Neutrophil (primary cell): ENCODE measurements at regions not wholly inside any gene's neighbourhood (a gene's known extent, or its start where the extent isn't known, plus 50 kb on each side); places are given as distances from the start of the nearest gene placed in this dataset.
"Not testable (repeated sequence)": the region's sequence is repeated elsewhere in the genome, so short reads cannot be mapped to it uniquely, and the experiment has no call there.

ENCODE experiments used
- H3K27ac ChIP-seq: fragments of 200-600 bp; sonication (generic); 2 replicates; pipeline ENCODE4 v1.5.1; 2016; ENCODE audit warnings: mild to moderate bottlenecking, moderate library complexity
- H3K27me3 ChIP-seq: fragments of 200-600 bp; sonication (generic); 2 replicates; pipeline ENCODE4 v1.6.0; 2016; ENCODE audit warnings: mild to moderate bottlenecking
- H3K36me3 ChIP-seq: fragments of 200-600 bp; sonication (generic); 2 replicates; pipeline ENCODE4 v1.5.1; 2017
- H3K4me1 ChIP-seq, 2 experiments: fragments of 200-600 bp in 1 of 2; sonication (generic) in 1 of 2; 1 replicate in 1 of 2; 2 replicates in 1 of 2; pipeline versions ENCODE4 v1.5.1 to v1.6.1; 2013 to 2016; ENCODE audit warnings: low read depth in 1 of 2, low read length in 1 of 2, mild to moderate bottlenecking in 1 of 2, moderate library complexity in 1 of 2; ENCODE audit not compliant: control insufficient read depth in 1 of 2, insufficient read depth in 1 of 2
- H3K4me3 ChIP-seq, 2 experiments: fragments of 200-600 bp in 1 of 2; sonication (generic) in 1 of 2; 1 replicate in 1 of 2; 2 replicates in 1 of 2; pipeline ENCODE4 v1.5.1; 2013 to 2016; ENCODE audit warnings: low read depth in 1 of 2, low read length in 1 of 2, mild to moderate bottlenecking in 1 of 2, moderate library complexity in 1 of 2
- H3K9me3 ChIP-seq: fragments of 200-600 bp; sonication (generic); 2 replicates; pipeline ENCODE4 v1.5.1; 2016
- TF ChIP-seq, protein P1 (sequence below): fragments of 200-600 bp; sonication (generic); IDR thresholded peaks from 2 replicates; pipeline ENCODE4 v1.5.1; 2016; ENCODE audit warnings: antibody characterized with exemption

DNA sequence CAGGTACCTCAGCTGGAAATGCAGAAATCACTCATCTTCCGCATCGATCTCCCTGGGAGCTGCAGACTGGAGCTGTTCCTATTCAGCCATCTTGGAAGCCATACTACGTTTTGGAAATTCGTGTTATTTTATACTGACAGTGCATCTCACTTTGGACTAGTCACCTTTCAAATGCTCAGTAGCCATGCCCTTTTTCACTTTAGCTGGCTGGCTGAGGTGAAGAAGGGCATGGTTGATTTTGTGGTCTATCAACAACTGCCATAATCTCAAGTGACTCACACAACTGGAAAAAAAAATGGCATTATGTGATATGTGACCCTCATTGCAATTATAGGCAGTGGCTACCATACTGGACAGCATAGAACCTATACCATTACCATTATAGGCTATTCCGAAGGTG lies 100.5 kb downstream of the CCDC71L start:
- no peaks in the 10 kb centered on the region for H3K9me3 ChIP-seq
- TF ChIP-seq, protein P1, sequence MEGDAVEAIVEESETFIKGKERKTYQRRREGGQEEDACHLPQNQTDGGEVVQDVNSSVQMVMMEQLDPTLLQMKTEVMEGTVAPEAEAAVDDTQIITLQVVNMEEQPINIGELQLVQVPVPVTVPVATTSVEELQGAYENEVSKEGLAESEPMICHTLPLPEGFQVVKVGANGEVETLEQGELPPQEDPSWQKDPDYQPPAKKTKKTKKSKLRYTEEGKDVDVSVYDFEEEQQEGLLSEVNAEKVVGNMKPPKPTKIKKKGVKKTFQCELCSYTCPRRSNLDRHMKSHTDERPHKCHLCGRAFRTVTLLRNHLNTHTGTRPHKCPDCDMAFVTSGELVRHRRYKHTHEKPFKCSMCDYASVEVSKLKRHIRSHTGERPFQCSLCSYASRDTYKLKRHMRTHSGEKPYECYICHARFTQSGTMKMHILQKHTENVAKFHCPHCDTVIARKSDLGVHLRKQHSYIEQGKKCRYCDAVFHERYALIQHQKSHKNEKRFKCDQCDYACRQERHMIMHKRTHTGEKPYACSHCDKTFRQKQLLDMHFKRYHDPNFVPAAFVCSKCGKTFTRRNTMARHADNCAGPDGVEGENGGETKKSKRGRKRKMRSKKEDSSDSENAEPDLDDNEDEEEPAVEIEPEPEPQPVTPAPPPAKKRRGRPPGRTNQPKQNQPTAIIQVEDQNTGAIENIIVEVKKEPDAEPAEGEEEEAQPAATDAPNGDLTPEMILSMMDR = no peak
- no peaks in the 10 kb centered on the region for H3K4me1 ChIP-seq
- H3K27ac ChIP-seq = no peak overlapping the region
- no peaks in the 10 kb centered on the region for H3K27me3 ChIP-seq
- H3K4me3 ChIP-seq = no peak overlapping the region
- H3K36me3 ChIP-seq = no peaks in the 10 kb centered on the region

DNA sequence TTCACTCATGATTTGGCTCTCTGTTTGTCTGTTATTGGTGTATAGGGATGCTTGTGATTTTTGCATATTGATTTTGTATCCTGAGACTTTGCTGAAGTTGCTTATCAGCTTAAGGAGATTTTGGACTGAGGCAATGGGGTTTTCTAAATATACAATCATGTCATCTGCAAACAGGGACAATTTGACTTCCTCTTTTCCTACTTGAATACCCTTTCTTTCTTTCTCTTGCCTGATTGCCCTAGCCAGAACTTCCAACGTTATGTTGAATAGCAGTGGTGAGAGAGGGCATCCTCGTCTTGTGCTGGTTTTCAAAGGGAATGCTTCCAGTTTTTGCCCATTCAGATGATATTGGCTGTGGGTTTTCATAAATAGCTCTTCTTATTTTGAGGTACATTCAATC lies 104.7 kb downstream of the CCDC71L start:
- H3K9me3 ChIP-seq, H3K4me3 ChIP-seq, H3K4me1 ChIP-seq, H3K27ac ChIP-seq, H3K36me3 ChIP-seq, H3K27me3 ChIP-seq: not testable (repeated sequence)

DNA sequence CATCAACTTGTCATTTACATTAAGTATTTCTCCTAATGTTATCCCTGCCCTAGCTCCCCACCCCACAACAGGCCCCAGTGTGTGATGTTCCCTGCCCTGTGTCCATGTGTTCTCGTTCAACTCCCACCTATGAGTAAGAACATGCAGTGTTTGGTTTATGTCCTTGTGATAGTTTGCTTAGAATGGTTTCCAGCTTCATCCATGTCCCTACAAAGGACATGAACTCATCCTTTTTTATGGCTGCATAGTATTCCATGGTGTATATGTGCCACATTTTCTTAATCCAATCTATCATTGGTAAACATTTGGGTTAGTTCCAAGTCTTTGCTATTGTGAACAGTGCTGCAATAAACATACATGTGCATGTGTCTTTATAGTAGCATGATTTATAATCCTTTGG lies 106.3 kb downstream of the CCDC71L start:
- H3K36me3 ChIP-seq, H3K9me3 ChIP-seq, H3K4me3 ChIP-seq, H3K27ac ChIP-seq, H3K4me1 ChIP-seq, H3K27me3 ChIP-seq: not testable (repeated sequence)

DNA sequence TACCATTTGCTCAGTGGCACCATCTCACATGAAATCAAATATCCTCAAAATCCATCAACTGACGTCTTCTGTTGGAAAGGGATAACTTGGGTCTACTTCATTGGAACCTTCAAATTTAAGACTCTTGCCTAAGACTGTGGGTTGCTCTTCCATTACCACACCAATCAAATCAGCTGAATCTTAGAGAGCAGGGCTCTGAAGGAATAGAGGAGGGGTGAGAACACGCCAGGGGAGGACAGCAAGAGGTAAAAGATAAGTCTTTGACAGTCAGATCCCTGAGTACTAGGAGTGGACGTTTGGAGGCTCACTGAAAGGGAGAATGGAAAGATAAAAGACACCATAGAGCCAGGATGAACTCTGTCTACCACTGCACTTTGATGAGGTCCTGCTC lies 107.5 kb downstream of the CCDC71L start:
- H3K9me3 ChIP-seq = no peaks in the 10 kb centered on the region
- no peaks in the 10 kb centered on the region for H3K36me3 ChIP-seq
- TF ChIP-seq, protein P1 = no peak
- H3K27me3 ChIP-seq = no peaks in the 10 kb centered on the region
- no peak overlapping the region for H3K4me3 ChIP-seq
- no peak overlapping the region for H3K27ac ChIP-seq
- H3K4me1 ChIP-seq = no peaks in the 10 kb centered on the region

DNA sequence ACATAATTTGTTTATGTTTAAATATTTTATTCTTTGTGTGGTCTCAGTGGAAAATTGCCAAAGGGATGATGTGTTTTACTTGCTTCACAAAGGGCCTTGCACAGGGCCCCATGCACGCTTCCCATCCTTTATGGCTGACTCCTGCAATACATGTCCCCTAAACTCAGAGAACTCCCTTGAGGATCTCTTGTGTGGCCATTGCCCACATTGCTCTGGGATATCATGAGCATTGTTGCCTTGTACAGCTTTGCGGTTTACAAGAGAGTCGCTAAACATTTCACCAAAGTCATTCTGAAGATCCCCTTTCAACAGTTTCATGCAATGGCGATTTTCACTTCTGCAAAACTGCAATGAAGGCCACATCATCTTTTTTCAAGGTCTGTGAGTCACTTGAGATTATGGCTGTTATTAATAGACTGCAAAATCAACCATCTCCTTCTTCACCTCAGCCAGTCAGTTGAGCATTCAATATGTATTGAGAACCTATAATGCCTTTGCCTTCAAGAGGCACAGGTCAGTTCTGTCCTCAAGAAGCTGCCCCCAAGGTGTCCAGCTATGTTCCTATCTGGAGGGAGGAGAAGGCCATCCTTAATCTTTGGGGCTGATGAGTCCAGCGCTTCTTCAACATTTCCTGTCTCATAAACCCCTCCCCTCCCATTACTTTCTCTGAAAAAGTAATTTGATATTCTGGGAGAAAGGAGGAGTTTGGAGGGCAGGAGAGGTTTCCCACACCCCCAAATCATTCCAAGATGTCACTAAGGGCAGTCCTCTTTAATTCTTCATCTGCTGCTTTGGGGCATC lies 108.1 kb downstream of the CCDC71L start:
- no peaks in the 10 kb centered on the region for H3K36me3 ChIP-seq
- H3K4me3 ChIP-seq = no peak overlapping the region
- H3K9me3 ChIP-seq = no peaks in the 10 kb centered on the region
- TF ChIP-seq, protein P1 = no peak
- H3K4me1 ChIP-seq = no peaks in the 10 kb centered on the region
- H3K27ac ChIP-seq = no peak overlapping the region
- no peaks in the 10 kb centered on the region for H3K27me3 ChIP-seq

DNA sequence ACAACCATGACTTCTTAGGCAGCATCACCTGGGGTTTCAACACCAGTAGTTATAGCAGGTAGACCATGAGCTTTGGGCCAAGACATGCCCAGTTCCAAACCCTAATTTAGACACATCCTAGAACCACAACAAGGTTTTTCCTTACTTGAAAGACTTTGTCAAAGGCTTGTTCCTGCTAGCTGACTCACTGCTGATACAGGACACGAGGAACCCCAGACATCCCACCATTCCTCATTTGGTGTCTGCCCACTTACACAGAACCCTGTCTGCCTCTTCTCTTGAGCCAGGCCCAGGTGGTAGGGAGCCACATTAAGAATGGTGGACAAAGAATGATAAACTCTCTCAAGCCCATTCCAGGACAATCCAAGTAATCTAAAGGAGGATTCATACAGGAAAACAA lies 109.0 kb downstream of the CCDC71L start:
- H3K27me3 ChIP-seq = no peaks in the 10 kb centered on the region
- H3K9me3 ChIP-seq = no peaks in the 10 kb centered on the region
- H3K27ac ChIP-seq = no peak overlapping the region
- H3K36me3 ChIP-seq = no peaks in the 10 kb centered on the region
- TF ChIP-seq, protein P1 = no peak
- H3K4me1 ChIP-seq = no peaks in the 10 kb centered on the region
- no peak overlapping the region for H3K4me3 ChIP-seq
